H1 (cell line): ENCODE measurements at regions not wholly inside any gene's neighbourhood (a gene's known extent, or its start where the extent isn't known, plus 50 kb on each side); places are given as distances from the start of the nearest gene placed in this dataset.

ENCODE experiments used
- CTCF ChIA-PET: fragments of 300-600 bp; sonication (Branson Sonifier 250); formaldehyde crosslinking; loops from one replicate; lab custom pipeline; 2021; ENCODE audit not compliant: partially characterized antibody; lab: Charles Lee
- POLR2A ChIA-PET: fragments of 300-600 bp; sonication (Branson Sonifier 250); formaldehyde crosslinking; loops from one replicate; lab custom pipeline; 2021; ENCODE audit warnings: inconsistent platforms; ENCODE audit not compliant: partially characterized antibody; lab: Charles Lee
- DNase-seq, 2 experiments: peaks; one replicate each; pipeline versions ENCODE4 v3.0.0 to v3.0.0-alpha.2; 2010 to 2022; ENCODE audit warnings: low spot score in 2 of 2, low read depth in 1 of 2, mixed read lengths in 1 of 2
- FAIRE-seq: peaks from 2 replicates; lab custom pipeline; 2011; peaks lifted over from hg19 to GRCh38; lab: Jason Lieb, UNC
- H2AFZ ChIP-seq: 2 replicates; pipeline ENCODE4 v1.8.1; 2012; ENCODE audit warnings: low read length, inconsistent platforms
- H2AK5ac ChIP-seq: 2 replicates; pipeline ENCODE4 v1.6.1; 2013; ENCODE audit warnings: low read depth, low read length
- H2BK120ac ChIP-seq: replicated peaks from 2 replicates; pipeline ENCODE3; 2013; ENCODE audit warnings: low read depth, low read length, inconsistent platforms
- H2BK12ac ChIP-seq: 2 replicates; pipeline ENCODE4 v1.6.1; 2013; ENCODE audit warnings: low read depth, low read length
- H2BK15ac ChIP-seq: 2 replicates; pipeline ENCODE4 v1.6.1; 2013; ENCODE audit warnings: low read length
- H2BK20ac ChIP-seq: 2 replicates; pipeline ENCODE4 v1.6.1; 2013; ENCODE audit warnings: low read length
- H2BK5ac ChIP-seq: 2 replicates; pipeline ENCODE4 v1.6.1; 2013; ENCODE audit warnings: low read depth, low read length
- H3K14ac ChIP-seq: 2 replicates; pipeline ENCODE4 v1.6.1; 2013; ENCODE audit warnings: inconsistent platforms; ENCODE audit not compliant: insufficient read length
- H3K18ac ChIP-seq: 2 replicates; pipeline ENCODE4 v1.6.1; 2013; ENCODE audit warnings: low read length; ENCODE audit errors: extremely low read depth
- H3K23ac ChIP-seq: 2 replicates; pipeline ENCODE4 v1.6.1; 2013; ENCODE audit warnings: inconsistent platforms; ENCODE audit not compliant: insufficient read length
- H3K23me2 ChIP-seq: 2 replicates; pipeline ENCODE4 v1.6.1; 2013; ENCODE audit warnings: low read depth, low read length
- H3K27ac ChIP-seq: 2 replicates; pipeline ENCODE4 v1.6.1; 2011; ENCODE audit warnings: low read depth, low read length, inconsistent platforms
- H3K27me3 ChIP-seq, 4 experiments: replicated peaks in 1 of 4; 1 replicate in 1 of 4; 2 replicates in 3 of 4; pipeline versions ENCODE4 v1.6.1 to v1.8.1; 2011 to 2013; ENCODE audit warnings: low read length in 3 of 4, mild to moderate bottlenecking in 3 of 4, inconsistent platforms in 2 of 4, mixed read lengths in 2 of 4, moderate library complexity in 1 of 4; ENCODE audit not compliant: control insufficient read depth in 3 of 4, insufficient read depth in 3 of 4; ENCODE audit errors: extremely low read depth in 1 of 4
- H3K36me3 ChIP-seq, 4 experiments: 2 replicates each; pipeline versions ENCODE4 v1.6.1 to v1.8.1; 2011 to 2013; ENCODE audit warnings: mild to moderate bottlenecking in 4 of 4, low read length in 3 of 4, moderate library complexity in 2 of 4, control low read depth in 1 of 4, inconsistent platforms in 1 of 4; ENCODE audit not compliant: insufficient read depth in 4 of 4, control insufficient read depth in 2 of 4
- H3K4ac ChIP-seq: replicated peaks from 2 replicates; pipeline ENCODE3; 2013; ENCODE audit warnings: low read length, low read depth, mixed read lengths, inconsistent platforms; ENCODE audit not compliant: insufficient read length
- H3K4me1 ChIP-seq, 4 experiments: replicated peaks in 1 of 4; 1 replicate in 1 of 4; 2 replicates in 3 of 4; pipeline versions ENCODE4 v1.6.1 to v1.8.1; 2011 to 2013; ENCODE audit warnings: low read length in 3 of 4, inconsistent platforms in 2 of 4, mixed read lengths in 1 of 4; ENCODE audit not compliant: insufficient read depth in 4 of 4, control insufficient read depth in 3 of 4
- H3K4me2 ChIP-seq, 2 experiments: 2 replicates each; pipeline versions ENCODE4 v1.6.1 to v1.8.1; 2011 to 2013; ENCODE audit warnings: low read depth in 2 of 2, low read length in 2 of 2, control low read depth in 1 of 2, inconsistent platforms in 1 of 2, mild to moderate bottlenecking in 1 of 2; ENCODE audit not compliant: insufficient read depth in 1 of 2
- H3K4me3 ChIP-seq, 4 experiments: fragments of 200-600, 300-600 bp in 1 of 4; sonication (generic), shearing (Covaris generic), sonication (Bioruptor Twin) in 1 of 4; 2 replicates each; pipeline versions ENCODE4 v1.5.1 to v1.8.1; 2011 to 2016; ENCODE audit warnings: low read length in 4 of 4, low read depth in 3 of 4, control low read depth in 2 of 4, inconsistent platforms in 2 of 4, mild to moderate bottlenecking in 2 of 4, mixed read lengths in 1 of 4, moderate library complexity in 1 of 4; ENCODE audit not compliant: insufficient read depth in 2 of 4; ENCODE audit errors: extremely low read depth in 1 of 4
- H3K56ac ChIP-seq: replicated peaks from 2 replicates; pipeline ENCODE3; 2013; ENCODE audit warnings: low read depth, mild to moderate bottlenecking, mixed read lengths, low read length, inconsistent platforms; ENCODE audit not compliant: insufficient read length
- H3K79me1 ChIP-seq: 2 replicates; pipeline ENCODE4 v1.6.1; 2013; ENCODE audit warnings: low read depth, low read length, control low read depth
- H3K79me2 ChIP-seq, 2 experiments: 2 replicates each; pipeline versions ENCODE4 v1.6.1 to v1.8.1; 2012 to 2013; ENCODE audit warnings: low read length in 2 of 2, mild to moderate bottlenecking in 2 of 2, inconsistent platforms in 1 of 2; ENCODE audit not compliant: insufficient read depth in 2 of 2, control insufficient read depth in 1 of 2
- H3K9ac ChIP-seq, 4 experiments: replicated peaks in 1 of 4; 1 replicate in 1 of 4; 2 replicates in 3 of 4; pipeline versions ENCODE4 v1.6.1 to v1.8.1; 2011 to 2013; ENCODE audit warnings: low read depth in 3 of 4, low read length in 3 of 4, control low read depth in 2 of 4, mild to moderate bottlenecking in 2 of 4, moderate library complexity in 2 of 4, inconsistent platforms in 1 of 4; ENCODE audit errors: extremely low read depth in 1 of 4
- H3K9me3 ChIP-seq, 2 experiments: 2 replicates each; pipeline versions ENCODE4 v1.6.1 to v1.8.1; 2012 to 2013; ENCODE audit warnings: mild to moderate bottlenecking in 2 of 2, moderate library complexity in 2 of 2, control low read depth in 1 of 2, inconsistent platforms in 1 of 2, low read depth in 1 of 2, low read length in 1 of 2, mixed read lengths in 1 of 2; ENCODE audit not compliant: insufficient read depth in 2 of 2
- H4K20me1 ChIP-seq, 2 experiments: replicated peaks in 1 of 2; 2 replicates each; pipeline versions ENCODE3 to v1.8.1; 2011 to 2013; ENCODE audit warnings: inconsistent platforms in 2 of 2, low read length in 2 of 2, mild to moderate bottlenecking in 1 of 2; ENCODE audit not compliant: insufficient read depth in 2 of 2, control insufficient read depth in 1 of 2
- H4K5ac ChIP-seq: 2 replicates; pipeline ENCODE4 v1.6.1; 2013; ENCODE audit warnings: low read length, low read depth, mixed read lengths, inconsistent platforms; ENCODE audit not compliant: insufficient read length
- H4K8ac ChIP-seq: 2 replicates; pipeline ENCODE4 v1.8.0; 2013; ENCODE audit warnings: mild to moderate bottlenecking, moderate library complexity, low read length, inconsistent platforms; ENCODE audit not compliant: insufficient read depth; ENCODE audit errors: extremely low read depth
- H4K91ac ChIP-seq: replicated peaks from 2 replicates; pipeline ENCODE3; 2013; ENCODE audit warnings: low read length, mixed read lengths, inconsistent platforms; ENCODE audit not compliant: insufficient read length
- ASH2L ChIP-seq: fragments of 200-600, 300-600 bp; sonication (generic); IDR thresholded peaks from one replicate; pipeline ENCODE4 v1.7.1; 2017; ENCODE audit warnings: low read length
- BCL11A ChIP-seq, 2 experiments: IDR thresholded peaks; one replicate each; pipeline ENCODE4 v1.6.1; 2011; ENCODE audit warnings: low read depth in 2 of 2, low read length in 2 of 2, mild to moderate bottlenecking in 2 of 2
- BRCA1 ChIP-seq: IDR thresholded peaks from 2 replicates; pipeline ENCODE4 v1.6.1; 2012; ENCODE audit warnings: low read depth, low read length, improper control_type of control experiment
- CBX8 ChIP-seq: fragments of 300-800, 300-1000 bp; sonication (generic); IDR thresholded peaks from 2 replicates; pipeline ENCODE4 v1.7.1; 2016; ENCODE audit warnings: low read depth, low read length, borderline replicate concordance
- CREB1 ChIP-seq: IDR thresholded peaks from 2 replicates; pipeline ENCODE4 v1.6.1; 2012; ENCODE audit warnings: inconsistent platforms
- CTBP2 ChIP-seq: IDR thresholded peaks from 2 replicates; pipeline ENCODE4 v1.7.0; 2011; ENCODE audit warnings: borderline replicate concordance, mild to moderate bottlenecking, moderate library complexity, mixed read lengths, low read length; ENCODE audit not compliant: insufficient read depth, insufficient read length
- EZH2 ChIP-seq: fragments of 200-600 bp; sonication (generic); IDR thresholded peaks from 2 replicates; pipeline ENCODE4 v1.7.1; 2012; ENCODE audit warnings: low read depth, mild to moderate bottlenecking, moderate library complexity, low read length, inconsistent platforms; ENCODE audit not compliant: severe bottlenecking
- GABPA ChIP-seq: IDR thresholded peaks from 2 replicates; pipeline ENCODE4 v1.6.1; 2011; ENCODE audit warnings: mild to moderate bottlenecking, low read length, moderate library complexity, borderline replicate concordance; ENCODE audit not compliant: insufficient read depth
- JUN ChIP-seq: IDR thresholded peaks from 2 replicates; pipeline ENCODE4 v1.6.1; 2011; ENCODE audit warnings: low read depth, mild to moderate bottlenecking, improper control_type of control experiment, low read length
- KDM4A ChIP-seq: IDR thresholded peaks from one replicate; pipeline ENCODE4 v1.7.1; 2012; ENCODE audit warnings: low read depth, mild to moderate bottlenecking, moderate library complexity, low read length, inconsistent platforms; ENCODE audit not compliant: severe bottlenecking
- RAD21 ChIP-seq, 2 experiments: IDR thresholded peaks in 1 of 2; conservative IDR thresholded peaks in 1 of 2; 2 replicates each; pipeline ENCODE4 v1.6.1; 2011; ENCODE audit warnings: low read depth in 2 of 2, low read length in 2 of 2, improper control_type of control experiment in 1 of 2, inconsistent platforms in 1 of 2, mild to moderate bottlenecking in 1 of 2, moderate library complexity in 1 of 2
- RFX5 ChIP-seq: IDR thresholded peaks from 2 replicates; pipeline ENCODE4 v1.6.1; 2011; ENCODE audit warnings: low read depth, low read length, improper control_type of control experiment, borderline replicate concordance
- RXRA ChIP-seq: IDR thresholded peaks from 2 replicates; pipeline ENCODE4 v1.6.1; 2011; ENCODE audit warnings: low read depth, mild to moderate bottlenecking, low read length, moderate library complexity; ENCODE audit not compliant: insufficient read depth
- SAP30 ChIP-seq: fragments of 300-600 bp; sonication (generic); IDR thresholded peaks from 2 replicates; pipeline ENCODE4 v1.7.1; 2012; ENCODE audit warnings: low read length, moderate library complexity, mild to moderate bottlenecking, inconsistent platforms; ENCODE audit not compliant: insufficient read depth, insufficient replicate concordance
- TAF7 ChIP-seq: optimal IDR thresholded peaks from 2 replicates; pipeline ENCODE3; 2011; ENCODE audit warnings: low read depth, mild to moderate bottlenecking, inconsistent platforms, low read length, moderate library complexity, borderline replicate concordance
- WGBS, 2 experiments: shearing (Covaris generic) in 1 of 2; methylation state at CpG; one replicate each; pipeline versions ENCODE4 v1.1.6 to v1.1.7; 2013 to 2015; ENCODE audit warnings: low lambda C conversion rate in 2 of 2, mixed read lengths in 2 of 2, inconsistent platforms in 1 of 2, low coverage in 1 of 2, missing lambda C conversion rate in 1 of 2; ENCODE audit not compliant: insufficient replicate concordance in 2 of 2, insufficient coverage in 1 of 2, insufficient read length in 1 of 2; ENCODE audit errors: extremely low coverage in 1 of 2, missing lambda C conversion rate in 1 of 2; 5-methylcytosine and 5-hydroxymethylcytosine counted together

DNA sequence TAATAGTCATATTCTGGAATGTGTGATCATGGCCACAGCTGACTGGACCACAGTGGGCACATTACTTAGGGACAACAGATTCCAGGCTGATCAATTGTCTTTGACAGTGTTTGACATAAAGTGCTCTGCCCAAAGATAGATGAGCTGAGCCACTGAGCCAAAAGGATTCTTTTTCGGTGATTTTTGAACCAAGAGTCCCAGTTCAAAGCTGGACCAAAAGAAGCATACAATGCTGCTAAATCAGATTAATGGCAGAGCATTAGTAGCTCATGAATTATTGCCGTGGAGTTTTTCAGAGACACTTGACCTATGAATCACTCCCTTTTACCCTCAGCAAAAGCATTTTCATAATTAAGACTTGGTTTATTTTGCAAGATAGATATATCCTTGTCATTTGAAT lies 160.6 kb downstream of the IZUMO3 start:
- H3K23me2 ChIP-seq, result no peaks in the 10 kb centered on the region
- CTCF ChIA-PET, result no interaction called here
- TF ChIP-seq RXRA (no peak), CREB1 (no peak), JUN (no peak), EZH2 (no peak), BRCA1 (no peak), CTBP2 (no peak), RFX5 (no peak), RAD21 (IDR thresholded peaks at IDR 0.05 in 1 of 2, conservative IDR thresholded peaks at IDR 0.05 in 1 of 2; ENCODE audit: low read depth in 2 of 2, low read length in 2 of 2) (no peak), BCL11A (IDR thresholded peaks at IDR 0.05; ENCODE audit: low read depth in 2 of 2, low read length in 2 of 2) (no peak), SAP30 (no peak), TAF7 (no peak), KDM4A (no peak), GABPA (no peak), CBX8 (no peak), ASH2L (no peak)

More for the DNA sequence above, 160.6 kb downstream of the IZUMO3 start:
- no peak overlapping the region for H3K4me3 ChIP-seq
- no peak overlapping the region for H3K27ac ChIP-seq
- no peaks in the 10 kb centered on the region for H3K79me2 ChIP-seq
- FAIRE-seq (no peak), DNase-seq (no peak)
- H2BK15ac ChIP-seq, result no peak overlapping the region
- H2BK120ac ChIP-seq, result no peak overlapping the region
- no peak overlapping the region for H4K91ac ChIP-seq
- H3K14ac ChIP-seq, result no peak overlapping the region
- no peak overlapping the region for H2BK12ac ChIP-seq
- 90% methylated on average over 2 of the region's 2 CpGs; no CpG with 5 or more reads in 1 of the 2 experiments for WGBS, 2 experiments
- no peak overlapping the region for H3K56ac ChIP-seq
- H2AFZ ChIP-seq, result no peak overlapping the region
- POLR2A ChIA-PET, result no interaction called here
- H2BK5ac ChIP-seq, result no peak overlapping the region
- H3K4me1 ChIP-seq, result no peaks in the 10 kb centered on the region
- H3K9me3 ChIP-seq, result peaks cover 1% of the 10 kb centered on the region in 2 experiments; a peak in 1 of 4 replicates
- no peak overlapping the region for H2AK5ac ChIP-seq
- no peak overlapping the region for H3K9ac ChIP-seq
- no peaks in the 10 kb centered on the region for H4K20me1 ChIP-seq
- H4K8ac ChIP-seq, result no peak overlapping the region
- no peaks in the 10 kb centered on the region for H3K79me1 ChIP-seq
- H4K5ac ChIP-seq, result no peak overlapping the region
- no peak overlapping the region for H2BK20ac ChIP-seq
- H3K23ac ChIP-seq, result no peak overlapping the region
- H3K4me2 ChIP-seq, result no peak overlapping the region
- H3K36me3 ChIP-seq, result no peaks in the 10 kb centered on the region
- no peak overlapping the region for H3K4ac ChIP-seq
- no peak overlapping the region for H3K18ac ChIP-seq
- H3K27me3 ChIP-seq, result no peaks in the 10 kb centered on the region
